Neural progenitor cell (in vitro differentiated cells): ENCODE measurements at regions not wholly inside any gene's neighbourhood (a gene's known extent, or its start where the extent isn't known, plus 50 kb on each side); places are given as distances from the start of the nearest gene placed in this dataset.

Source experiments
- EZH2phosphoT487 ChIP-seq: fragments of 200-600 bp; sonication (generic); IDR thresholded peaks from 2 replicates; pipeline ENCODE4 v1.6.1; 2017; ENCODE audit warnings: antibody characterized with exemption
- TF ChIP-seq, protein P1 (sequence below): fragments of 200-600 bp; sonication (generic); IDR thresholded peaks from 2 replicates; pipeline ENCODE4 v1.5.1; 2017; ENCODE audit warnings: antibody characterized with exemption, mild to moderate bottlenecking

DNA sequence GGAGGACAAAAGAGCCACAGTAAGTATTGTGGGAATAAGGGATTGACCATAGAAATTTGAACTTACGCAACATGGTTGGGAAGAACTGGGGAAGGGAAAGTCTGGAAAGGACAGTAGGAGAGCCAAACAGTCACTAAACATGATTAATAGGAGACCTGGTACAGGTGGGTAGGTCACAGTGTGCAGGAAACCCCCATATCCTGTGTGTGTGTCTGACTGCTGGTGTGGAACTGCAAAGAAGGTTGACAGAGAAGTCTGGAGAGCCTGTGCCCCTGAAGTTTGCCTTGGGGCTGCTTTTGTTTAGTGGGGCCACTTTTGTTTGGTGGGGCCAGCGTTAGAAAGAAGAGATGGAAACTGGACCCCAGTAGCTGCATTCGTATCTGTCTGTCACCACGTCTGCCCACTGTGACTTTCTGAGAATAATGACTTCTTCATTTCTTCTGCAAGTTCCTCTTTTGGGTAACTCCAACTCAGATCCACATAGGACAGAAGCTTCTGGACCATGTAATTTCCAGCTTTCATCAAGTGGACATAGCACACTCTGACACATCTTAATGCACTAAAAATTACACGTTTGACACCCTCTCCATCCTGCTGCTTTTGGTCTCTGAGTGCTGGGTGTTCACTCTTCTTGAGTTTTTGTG is 126.8 kb upstream of the RAG2 start:
- TF ChIP-seq, protein P1, sequence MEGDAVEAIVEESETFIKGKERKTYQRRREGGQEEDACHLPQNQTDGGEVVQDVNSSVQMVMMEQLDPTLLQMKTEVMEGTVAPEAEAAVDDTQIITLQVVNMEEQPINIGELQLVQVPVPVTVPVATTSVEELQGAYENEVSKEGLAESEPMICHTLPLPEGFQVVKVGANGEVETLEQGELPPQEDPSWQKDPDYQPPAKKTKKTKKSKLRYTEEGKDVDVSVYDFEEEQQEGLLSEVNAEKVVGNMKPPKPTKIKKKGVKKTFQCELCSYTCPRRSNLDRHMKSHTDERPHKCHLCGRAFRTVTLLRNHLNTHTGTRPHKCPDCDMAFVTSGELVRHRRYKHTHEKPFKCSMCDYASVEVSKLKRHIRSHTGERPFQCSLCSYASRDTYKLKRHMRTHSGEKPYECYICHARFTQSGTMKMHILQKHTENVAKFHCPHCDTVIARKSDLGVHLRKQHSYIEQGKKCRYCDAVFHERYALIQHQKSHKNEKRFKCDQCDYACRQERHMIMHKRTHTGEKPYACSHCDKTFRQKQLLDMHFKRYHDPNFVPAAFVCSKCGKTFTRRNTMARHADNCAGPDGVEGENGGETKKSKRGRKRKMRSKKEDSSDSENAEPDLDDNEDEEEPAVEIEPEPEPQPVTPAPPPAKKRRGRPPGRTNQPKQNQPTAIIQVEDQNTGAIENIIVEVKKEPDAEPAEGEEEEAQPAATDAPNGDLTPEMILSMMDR, result no peak
- TF ChIP-seq EZH2phosphoT487, result no peak
